ENCODE measurements at regions not wholly inside any gene's neighbourhood (a gene's known extent, or its start where the extent isn't known, plus 50 kb on each side); places are given as distances from the start of the nearest gene placed in this dataset.

- TF ChIP-seq, protein P1, sequence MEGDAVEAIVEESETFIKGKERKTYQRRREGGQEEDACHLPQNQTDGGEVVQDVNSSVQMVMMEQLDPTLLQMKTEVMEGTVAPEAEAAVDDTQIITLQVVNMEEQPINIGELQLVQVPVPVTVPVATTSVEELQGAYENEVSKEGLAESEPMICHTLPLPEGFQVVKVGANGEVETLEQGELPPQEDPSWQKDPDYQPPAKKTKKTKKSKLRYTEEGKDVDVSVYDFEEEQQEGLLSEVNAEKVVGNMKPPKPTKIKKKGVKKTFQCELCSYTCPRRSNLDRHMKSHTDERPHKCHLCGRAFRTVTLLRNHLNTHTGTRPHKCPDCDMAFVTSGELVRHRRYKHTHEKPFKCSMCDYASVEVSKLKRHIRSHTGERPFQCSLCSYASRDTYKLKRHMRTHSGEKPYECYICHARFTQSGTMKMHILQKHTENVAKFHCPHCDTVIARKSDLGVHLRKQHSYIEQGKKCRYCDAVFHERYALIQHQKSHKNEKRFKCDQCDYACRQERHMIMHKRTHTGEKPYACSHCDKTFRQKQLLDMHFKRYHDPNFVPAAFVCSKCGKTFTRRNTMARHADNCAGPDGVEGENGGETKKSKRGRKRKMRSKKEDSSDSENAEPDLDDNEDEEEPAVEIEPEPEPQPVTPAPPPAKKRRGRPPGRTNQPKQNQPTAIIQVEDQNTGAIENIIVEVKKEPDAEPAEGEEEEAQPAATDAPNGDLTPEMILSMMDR (conservative IDR thresholded peaks at IDR 0.05; ENCODE audit: low read depth, low read length) = no peak
- Histone ChIP-seq H3K27me3 (ENCODE audit: insufficient read depth, low read depth) (no peaks in the 10 kb centered on the region), H3K36me3 (ENCODE audit: insufficient read depth) (no peaks in the 10 kb centered on the region)
Observed at GRCh38 chr21:24590261-24590660, 1017.0 kb downstream of the MRPL39 start.

GRCh38 chr21:24583473-24583872 lies 1023.8 kb downstream of the MRPL39 start:
- TF ChIP-seq, protein P1 (conservative IDR thresholded peaks at IDR 0.05; ENCODE audit: low read depth, low read length) = no peak
- Histone ChIP-seq H3K4me1 (ENCODE audit: low read depth, poor library complexity, severe bottlenecking) (no peaks in the 10 kb centered on the region), H2AFZ (ENCODE audit: low read depth) (no peak overlapping the region), H3K4me2 (no peak overlapping the region), H3K36me3 (ENCODE audit: insufficient read depth) (peaks cover 1% of the 10 kb centered on the region; the same call in 1 of the 2 replicates), H3K4me3 (IDR thresholded peaks at IDR 0.05; ENCODE audit: insufficient read depth, low read depth, low read length) (no peak overlapping the region), H3K9ac (no peak overlapping the region), H3K79me2 (ENCODE audit: insufficient read depth, low read depth) (no peaks in the 10 kb centered on the region), H3K27ac (no peak overlapping the region), H4K20me1 (ENCODE audit: insufficient read depth) (no peaks in the 10 kb centered on the region), H3K27me3 (ENCODE audit: insufficient read depth, low read depth) (no peaks in the 10 kb centered on the region)

More at GRCh38 chr21:24590261-24590660, 1017.0 kb downstream of the MRPL39 start:
- Histone ChIP-seq H3K79me2 (ENCODE audit: insufficient read depth, low read depth) (no peaks in the 10 kb centered on the region), H3K4me2 (no peak overlapping the region), H3K4me1 (ENCODE audit: low read depth, poor library complexity, severe bottlenecking) (no peaks in the 10 kb centered on the region), H3K27ac (no peak overlapping the region), H4K20me1 (ENCODE audit: insufficient read depth) (no peaks in the 10 kb centered on the region), H3K9ac (no peak overlapping the region), H3K4me3 (IDR thresholded peaks at IDR 0.05; ENCODE audit: insufficient read depth, low read depth, low read length) (no peak overlapping the region), H2AFZ (ENCODE audit: low read depth) (no peak overlapping the region)

DNA sequence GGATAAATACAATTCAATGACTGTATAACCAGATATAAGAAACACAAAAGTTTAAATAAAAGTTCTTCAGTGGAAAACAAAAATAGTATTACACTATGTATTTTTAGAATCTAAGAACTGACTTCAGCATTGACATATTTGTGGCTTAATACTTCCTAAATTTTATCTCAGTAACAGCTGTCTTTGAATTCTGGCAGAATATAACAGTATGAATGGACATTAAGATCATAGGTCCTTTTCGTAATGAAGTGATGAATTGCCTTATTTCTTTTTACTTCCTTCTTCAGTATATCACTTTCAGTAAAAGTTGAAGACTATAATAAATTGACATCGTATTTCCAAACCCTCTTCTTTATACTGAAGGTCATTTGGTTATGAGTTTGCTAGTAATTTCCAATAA lies 1030.0 kb downstream of the MRPL39 start:
- Histone ChIP-seq H3K4me2 (no peak overlapping the region), H2AFZ (ENCODE audit: low read depth) (no peak overlapping the region), H3K4me1 (ENCODE audit: low read depth, poor library complexity, severe bottlenecking) (no peaks in the 10 kb centered on the region), H3K9ac (no peak overlapping the region), H3K36me3 (ENCODE audit: insufficient read depth) (peaks cover 4% of the 10 kb centered on the region; the same call in 1 of the 2 replicates), H3K27ac (no peak overlapping the region), H3K4me3 (IDR thresholded peaks at IDR 0.05; ENCODE audit: insufficient read depth, low read depth, low read length) (no peak overlapping the region), H3K79me2 (ENCODE audit: insufficient read depth, low read depth) (no peaks in the 10 kb centered on the region), H4K20me1 (ENCODE audit: insufficient read depth) (no peaks in the 10 kb centered on the region), H3K27me3 (ENCODE audit: insufficient read depth, low read depth) (no peaks in the 10 kb centered on the region)
- TF ChIP-seq, protein P1 (conservative IDR thresholded peaks at IDR 0.05; ENCODE audit: low read depth, low read length) = no peak

GRCh38 chr21:24561291-24561690 lies 1046.0 kb downstream of the MRPL39 start:
- Histone ChIP-seq H3K27me3 (ENCODE audit: insufficient read depth, low read depth) (no peaks in the 10 kb centered on the region), H3K4me2 (no peak overlapping the region), H3K36me3 (ENCODE audit: insufficient read depth) (no peaks in the 10 kb centered on the region), H3K4me3 (IDR thresholded peaks at IDR 0.05; ENCODE audit: insufficient read depth, low read depth, low read length) (no peak overlapping the region), H4K20me1 (ENCODE audit: insufficient read depth) (no peaks in the 10 kb centered on the region), H2AFZ (ENCODE audit: low read depth) (no peak overlapping the region), H3K79me2 (ENCODE audit: insufficient read depth, low read depth) (no peaks in the 10 kb centered on the region), H3K9ac (no peak overlapping the region), H3K4me1 (ENCODE audit: low read depth, poor library complexity, severe bottlenecking) (no peaks in the 10 kb centered on the region), H3K27ac (no peak overlapping the region)
- TF ChIP-seq, protein P1 (conservative IDR thresholded peaks at IDR 0.05; ENCODE audit: low read depth, low read length) = no peak
